ENCODE measurements at regions not wholly inside any gene's neighbourhood (a gene's known extent, or its start where the extent isn't known, plus 50 kb on each side); places are given as distances from the start of the nearest gene placed in this dataset.

- WGBS, 3 donors: 41 to 60% (median 55%) methylated on average over 14 of the region's 14 CpGs
- peaks cover 2 to 13% (median 6%) of the 10 kb centered on the region in 3 donors for H3K27me3 ChIP-seq (ENCODE audit: control insufficient read depth in 3 of 3, insufficient read depth in 3 of 3, low read length in 3 of 3)
These were observed 197.2 kb downstream of the FOXL1 start for GRCh38 chr16:86775511-86775921.

GRCh38 chr16:86777381-86777946 is 199.1 kb downstream of the FOXL1 start:
- peaks cover 2 to 10% (median 6%) of the 10 kb centered on the region in 3 donors for H3K27me3 ChIP-seq (ENCODE audit: control insufficient read depth in 3 of 3, insufficient read depth in 3 of 3, low read length in 3 of 3)
- H3K4me3 ChIP-seq (ENCODE audit: low read depth in 1 of 3, low read length in 3 of 3): no peak overlapping the region
- WGBS, 3 donors: 48 to 76% (median 61%) methylated on average over 4 of the region's 4 CpGs
- DNase-seq (no peak), FAIRE-seq (no peak)
- no peaks in the 10 kb centered on the region for H3K4me1 ChIP-seq (ENCODE audit: control insufficient read depth in 3 of 3, insufficient read depth in 2 of 3, low read depth in 1 of 3, low read length in 2 of 3)
- no peaks in the 10 kb centered on the region for H3K9me3 ChIP-seq (ENCODE audit: control insufficient read depth in 2 of 2, insufficient read depth in 1 of 2, low read depth in 1 of 2, low read length in 1 of 2)
- no peak overlapping the region for H3K27ac ChIP-seq (ENCODE audit: low read depth in 1 of 3, low read length in 2 of 3)
- no peaks in the 10 kb centered on the region for H3K36me3 ChIP-seq (ENCODE audit: control insufficient read depth in 3 of 3, insufficient read depth in 2 of 3, low read depth in 1 of 3, low read length in 3 of 3)

More at GRCh38 chr16:86775511-86775921, 197.2 kb downstream of the FOXL1 start:
- Histone ChIP-seq H3K4me1 (ENCODE audit: control insufficient read depth in 3 of 3, insufficient read depth in 2 of 3, low read depth in 1 of 3, low read length in 2 of 3) (no peaks in the 10 kb centered on the region), H3K9me3 (ENCODE audit: control insufficient read depth in 2 of 2, insufficient read depth in 1 of 2, low read depth in 1 of 2, low read length in 1 of 2) (peaks cover 0 to 4% of the 10 kb centered on the region in 2 donors), H3K36me3 (ENCODE audit: control insufficient read depth in 3 of 3, insufficient read depth in 2 of 3, low read depth in 1 of 3, low read length in 3 of 3) (no peaks in the 10 kb centered on the region), H3K4me3 (ENCODE audit: low read depth in 1 of 3, low read length in 3 of 3) (no peak overlapping the region), H3K27ac (ENCODE audit: low read depth in 1 of 3, low read length in 2 of 3) (no peak overlapping the region)
- FAIRE-seq (no peak), DNase-seq (no peak)

DNA sequence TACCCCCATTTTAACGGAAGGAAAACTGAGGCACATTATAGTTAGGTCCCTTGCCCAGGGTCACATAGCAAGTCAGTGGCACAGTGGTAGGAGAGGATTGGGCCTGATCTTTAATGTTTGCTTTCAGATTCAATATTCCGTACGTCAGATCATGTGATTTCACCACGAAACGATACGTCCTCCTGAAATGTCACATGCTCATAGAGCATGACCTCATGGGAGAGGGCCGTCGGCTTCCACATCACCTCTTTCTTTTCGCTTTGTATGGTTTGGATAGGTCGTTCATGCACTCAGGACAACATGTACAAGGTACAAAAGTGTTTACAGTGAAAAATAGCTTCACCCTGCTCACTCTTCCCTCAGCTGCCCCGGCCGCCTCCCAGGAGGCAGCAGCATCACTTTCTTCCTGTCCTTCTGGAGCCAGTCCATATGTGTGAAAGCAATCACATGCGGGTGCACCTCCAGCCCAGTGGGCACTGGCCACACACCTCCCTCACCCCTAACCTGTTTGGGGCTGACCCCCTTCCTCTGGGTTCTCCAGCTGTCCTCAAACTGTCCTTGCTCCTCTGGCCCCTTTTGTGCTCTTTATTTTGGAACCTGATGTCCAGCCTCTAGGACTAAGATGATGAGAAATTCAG is 199.9 kb downstream of the FOXL1 start:
- 42 to 67% (median 49%) methylated on average over 13 of the region's 13 CpGs for WGBS, 3 donors
- H3K36me3 ChIP-seq (ENCODE audit: control insufficient read depth in 3 of 3, insufficient read depth in 2 of 3, low read depth in 1 of 3, low read length in 3 of 3): no peaks in the 10 kb centered on the region
- H3K4me3 ChIP-seq (ENCODE audit: low read depth in 1 of 3, low read length in 3 of 3): no peak overlapping the region
- H3K4me1 ChIP-seq (ENCODE audit: control insufficient read depth in 3 of 3, insufficient read depth in 2 of 3, low read depth in 1 of 3, low read length in 2 of 3): no peaks in the 10 kb centered on the region
- H3K9me3 ChIP-seq (ENCODE audit: control insufficient read depth in 2 of 2, insufficient read depth in 1 of 2, low read depth in 1 of 2, low read length in 1 of 2): no peaks in the 10 kb centered on the region
- DNase-seq (no peak), FAIRE-seq (no peak)
- H3K27ac ChIP-seq (ENCODE audit: low read depth in 1 of 3, low read length in 2 of 3): no peak overlapping the region
- peaks cover 2 to 10% (median 6%) of the 10 kb centered on the region in 3 donors for H3K27me3 ChIP-seq (ENCODE audit: control insufficient read depth in 3 of 3, insufficient read depth in 3 of 3, low read length in 3 of 3)

GRCh38 chr16:86778978-86779377 is 200.6 kb downstream of the FOXL1 start:
- no peak overlapping the region for H3K4me3 ChIP-seq (ENCODE audit: low read depth in 1 of 3, low read length in 3 of 3)
- FAIRE-seq: no peak
- DNase-seq: no peak
- WGBS, 3 donors: 54 to 72% (median 60%) methylated on average over 9 of the region's 9 CpGs
- H3K36me3 ChIP-seq (ENCODE audit: control insufficient read depth in 3 of 3, insufficient read depth in 2 of 3, low read depth in 1 of 3, low read length in 3 of 3): no peaks in the 10 kb centered on the region
- peaks cover 2 to 10% (median 6%) of the 10 kb centered on the region in 3 donors for H3K27me3 ChIP-seq (ENCODE audit: control insufficient read depth in 3 of 3, insufficient read depth in 3 of 3, low read length in 3 of 3)
- H3K9me3 ChIP-seq (ENCODE audit: control insufficient read depth in 2 of 2, insufficient read depth in 1 of 2, low read depth in 1 of 2, low read length in 1 of 2): no peaks in the 10 kb centered on the region
- no peak overlapping the region for H3K27ac ChIP-seq (ENCODE audit: low read depth in 1 of 3, low read length in 2 of 3)
- H3K4me1 ChIP-seq (ENCODE audit: control insufficient read depth in 3 of 3, insufficient read depth in 2 of 3, low read depth in 1 of 3, low read length in 2 of 3): no peaks in the 10 kb centered on the region

- Histone ChIP-seq H3K4me1 (ENCODE audit: control insufficient read depth in 3 of 3, insufficient read depth in 2 of 3, low read depth in 1 of 3, low read length in 2 of 3) (no peaks in the 10 kb centered on the region), H3K27me3 (ENCODE audit: control insufficient read depth in 3 of 3, insufficient read depth in 3 of 3, low read length in 3 of 3) (peaks cover 0 to 9% (median 3%) of the 10 kb centered on the region in 3 donors), H3K27ac (ENCODE audit: low read depth in 1 of 3, low read length in 2 of 3) (no peak overlapping the region), H3K36me3 (ENCODE audit: control insufficient read depth in 3 of 3, insufficient read depth in 2 of 3, low read depth in 1 of 3, low read length in 3 of 3) (no peaks in the 10 kb centered on the region), H3K4me3 (ENCODE audit: low read depth in 1 of 3, low read length in 3 of 3) (no peak overlapping the region), H3K9me3 (ENCODE audit: control insufficient read depth in 2 of 2, insufficient read depth in 1 of 2, low read depth in 1 of 2, low read length in 1 of 2) (no peaks in the 10 kb centered on the region)
- FAIRE-seq (no peak), DNase-seq (no peak)
- 65 to 85% (median 67%) methylated on average over 11 of the region's 11 CpGs for WGBS, 3 donors
These were observed 202.7 kb downstream of the FOXL1 start for GRCh38 chr16:86781046-86781445.

DNA sequence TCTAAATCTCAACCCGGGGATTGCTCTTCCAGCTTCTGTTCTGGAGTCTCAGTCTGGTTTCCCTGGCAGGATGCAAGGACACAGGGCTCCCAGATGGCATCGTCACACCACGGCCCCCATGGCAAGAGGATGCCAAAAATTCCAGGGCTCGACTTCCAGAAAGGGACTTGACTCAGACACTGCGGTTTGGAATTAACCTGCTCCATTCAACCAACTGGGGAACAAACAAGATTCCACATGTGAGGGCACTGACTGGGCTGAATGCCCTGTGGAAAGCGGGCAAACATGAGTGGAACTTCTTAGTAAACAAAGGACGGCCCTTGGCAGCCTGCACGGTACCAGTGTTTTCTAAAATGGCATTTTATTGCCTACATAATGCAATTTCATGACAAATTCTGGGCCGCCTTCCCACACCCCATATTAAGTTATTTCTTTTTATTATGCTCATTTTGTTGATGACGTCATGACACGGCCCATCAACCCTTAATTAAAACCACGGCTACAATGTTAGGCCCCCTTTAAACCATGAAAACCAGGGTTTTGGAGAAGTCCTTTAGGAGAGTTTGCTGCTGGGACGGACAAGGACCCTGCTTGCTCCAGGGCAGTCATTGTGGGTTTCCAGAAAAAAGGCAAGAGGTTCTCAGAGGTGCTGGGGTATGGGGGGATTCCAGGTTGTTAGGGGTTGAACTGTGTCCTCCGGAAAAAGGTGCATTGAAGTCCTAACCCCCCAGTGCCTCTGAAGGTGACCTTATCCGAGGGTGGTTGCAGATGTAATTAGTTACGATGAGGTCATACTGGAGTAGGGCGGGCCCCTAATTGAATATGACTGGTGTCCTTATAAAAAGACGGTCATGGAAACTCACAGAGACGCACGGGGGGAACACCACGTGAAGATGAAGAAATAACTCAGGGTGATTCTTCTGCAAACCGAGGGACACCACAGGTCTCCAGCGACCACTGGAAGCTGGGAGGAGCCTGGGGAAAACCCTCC is 205.6 kb downstream of the FOXL1 start:
- Histone ChIP-seq H3K27me3 (ENCODE audit: control insufficient read depth in 3 of 3, insufficient read depth in 3 of 3, low read length in 3 of 3) (peaks cover 0 to 3% (median 0%) of the 10 kb centered on the region in 3 donors), H3K9me3 (ENCODE audit: control insufficient read depth in 2 of 2, insufficient read depth in 1 of 2, low read depth in 1 of 2, low read length in 1 of 2) (no peaks in the 10 kb centered on the region), H3K27ac (ENCODE audit: low read depth in 1 of 3, low read length in 2 of 3) (no peak overlapping the region), H3K4me1 (ENCODE audit: control insufficient read depth in 3 of 3, insufficient read depth in 2 of 3, low read depth in 1 of 3, low read length in 2 of 3) (no peaks in the 10 kb centered on the region), H3K36me3 (ENCODE audit: control insufficient read depth in 3 of 3, insufficient read depth in 2 of 3, low read depth in 1 of 3, low read length in 3 of 3) (no peaks in the 10 kb centered on the region), H3K4me3 (ENCODE audit: low read depth in 1 of 3, low read length in 3 of 3) (no peak overlapping the region)
- DNase-seq: no peak
- FAIRE-seq: no peak
- 65 to 79% (median 71%) methylated on average over 23 of the region's 23 CpGs for WGBS, 3 donors

DNA sequence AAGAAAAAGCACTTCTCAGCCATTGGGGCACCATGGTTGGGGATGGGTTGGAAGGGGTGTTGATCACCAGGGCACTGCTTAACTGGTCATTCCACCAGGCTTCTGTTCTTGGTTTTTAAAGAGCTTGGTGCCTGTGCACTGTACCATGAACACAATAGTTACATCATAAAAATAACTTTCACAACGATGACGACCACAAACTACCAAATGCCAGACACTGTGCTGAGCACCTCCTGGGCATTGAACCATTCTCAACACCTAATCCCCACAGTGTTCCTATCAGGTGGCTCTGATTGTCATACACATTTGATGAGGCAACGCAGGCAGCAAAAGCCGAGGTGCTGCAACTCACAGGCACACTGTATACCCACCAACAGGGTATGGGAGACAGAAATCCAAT is 208.0 kb downstream of the FOXL1 start:
- Histone ChIP-seq H3K27me3 (ENCODE audit: control insufficient read depth in 3 of 3, insufficient read depth in 3 of 3, low read length in 3 of 3) (peaks cover 0 to 12% (median 4%) of the 10 kb centered on the region in 3 donors), H3K36me3 (ENCODE audit: control insufficient read depth in 3 of 3, insufficient read depth in 2 of 3, low read depth in 1 of 3, low read length in 3 of 3) (no peaks in the 10 kb centered on the region), H3K9me3 (ENCODE audit: control insufficient read depth in 2 of 2, insufficient read depth in 1 of 2, low read depth in 1 of 2, low read length in 1 of 2) (no peaks in the 10 kb centered on the region), H3K4me1 (ENCODE audit: control insufficient read depth in 3 of 3, insufficient read depth in 2 of 3, low read depth in 1 of 3, low read length in 2 of 3) (no peaks in the 10 kb centered on the region), H3K27ac (ENCODE audit: low read depth in 1 of 3, low read length in 2 of 3) (no peak overlapping the region), H3K4me3 (ENCODE audit: low read depth in 1 of 3, low read length in 3 of 3) (no peak overlapping the region)
- DNase-seq: no peak
- WGBS, 3 donors: 85 to 90% (median 89%) methylated on average over 4 of the region's 4 CpGs
- no peak for FAIRE-seq

DNA sequence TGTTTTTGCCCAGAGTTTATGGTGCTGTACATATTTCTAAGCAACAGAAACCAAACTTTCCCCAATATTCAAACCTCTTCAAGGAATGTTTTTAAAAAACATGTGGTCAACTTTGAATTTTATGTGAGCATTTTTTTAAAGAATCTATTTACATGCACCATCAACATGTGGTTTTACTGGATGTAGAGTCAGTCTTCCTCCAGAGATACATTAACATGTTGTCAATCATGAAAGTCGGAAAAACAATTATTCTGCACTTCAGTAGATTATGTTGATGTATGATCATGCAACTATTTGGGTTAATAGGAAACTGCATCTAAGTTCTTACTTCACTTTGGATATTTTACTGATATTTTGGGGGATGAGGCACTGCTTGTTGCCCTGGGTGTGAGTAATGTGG is 208.6 kb downstream of the FOXL1 start:
- DNase-seq: no peak
- no peak for FAIRE-seq
- H3K27me3 ChIP-seq (ENCODE audit: control insufficient read depth in 3 of 3, insufficient read depth in 3 of 3, low read length in 3 of 3): peaks cover 0 to 17% (median 4%) of the 10 kb centered on the region in 3 donors
- H3K4me3 ChIP-seq (ENCODE audit: low read depth in 1 of 3, low read length in 3 of 3): no peak overlapping the region
- no peaks in the 10 kb centered on the region for H3K4me1 ChIP-seq (ENCODE audit: control insufficient read depth in 3 of 3, insufficient read depth in 2 of 3, low read depth in 1 of 3, low read length in 2 of 3)
- no peaks in the 10 kb centered on the region for H3K36me3 ChIP-seq (ENCODE audit: control insufficient read depth in 3 of 3, insufficient read depth in 2 of 3, low read depth in 1 of 3, low read length in 3 of 3)
- no peak overlapping the region for H3K27ac ChIP-seq (ENCODE audit: low read depth in 1 of 3, low read length in 2 of 3)
- 76 to 85% (median 84%) methylated on average over 1 of the region's 1 CpG for WGBS, 3 donors
- H3K9me3 ChIP-seq (ENCODE audit: control insufficient read depth in 2 of 2, insufficient read depth in 1 of 2, low read depth in 1 of 2, low read length in 1 of 2): no peaks in the 10 kb centered on the region

Data from small intestine (tissue), 7 donors.